Stimulated activated CD8-positive, alpha-beta memory T cell treated with anti-CD3 and anti-CD28 coated beads, Interleukin-7, amount 100 ng/mL, for 24 hours (primary cell): ENCODE measurements at regions not wholly inside any gene's neighbourhood (a gene's known extent, or its start where the extent isn't known, plus 50 kb on each side); places are given as distances from the start of the nearest gene placed in this dataset.

Source experiments
- DNase-seq: peaks from one replicate; pipeline ENCODE4 v3.0.0-alpha.2; 2020; ENCODE audit warnings: low read depth

- DNase-seq: no peak
Observed at GRCh38 chr6:168968801-168969200, 284.8 kb downstream of the THBS2 start.

GRCh38 chr6:168968228-168968627 lies 285.4 kb downstream of the THBS2 start:
- DNase-seq: no peak

DNA sequence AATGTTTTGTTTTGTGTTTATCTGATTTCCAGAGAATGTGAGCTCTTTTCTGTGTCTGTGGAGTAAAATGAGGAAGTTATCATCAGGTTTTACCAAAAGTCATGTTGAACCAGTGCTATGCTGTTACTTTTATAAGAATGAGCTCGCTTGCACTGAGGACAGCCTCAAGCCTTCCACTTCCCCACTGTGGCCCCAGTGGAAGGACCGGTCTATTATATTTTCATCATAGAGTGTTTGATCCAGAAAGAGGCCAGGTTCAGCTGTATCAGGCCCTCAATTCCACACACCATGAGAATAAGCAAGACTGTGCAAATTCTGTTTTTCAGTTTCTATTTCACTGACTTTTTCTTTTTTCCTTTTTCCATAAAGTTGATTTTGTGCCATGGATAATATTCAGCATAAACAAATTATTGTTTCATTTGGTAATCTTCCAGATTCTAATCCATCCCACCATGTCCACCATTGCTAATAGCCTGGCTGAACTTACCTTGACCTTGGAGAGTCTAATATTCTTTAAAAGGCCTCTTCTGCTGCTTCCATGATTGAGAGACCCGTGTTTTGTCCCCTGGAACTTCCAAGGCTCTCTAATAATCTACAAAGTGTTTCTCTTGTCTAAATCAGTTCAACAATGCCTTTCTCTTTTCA lies 286.2 kb downstream of the THBS2 start:
- DNase-seq: no peak

GRCh38 chr6:168964138-168964835 lies 289.4 kb downstream of the THBS2 start:
- no peak for DNase-seq

- no peak for DNase-seq
Observed at GRCh38 chr6:168962886-168963285, 290.8 kb downstream of the THBS2 start.

DNA sequence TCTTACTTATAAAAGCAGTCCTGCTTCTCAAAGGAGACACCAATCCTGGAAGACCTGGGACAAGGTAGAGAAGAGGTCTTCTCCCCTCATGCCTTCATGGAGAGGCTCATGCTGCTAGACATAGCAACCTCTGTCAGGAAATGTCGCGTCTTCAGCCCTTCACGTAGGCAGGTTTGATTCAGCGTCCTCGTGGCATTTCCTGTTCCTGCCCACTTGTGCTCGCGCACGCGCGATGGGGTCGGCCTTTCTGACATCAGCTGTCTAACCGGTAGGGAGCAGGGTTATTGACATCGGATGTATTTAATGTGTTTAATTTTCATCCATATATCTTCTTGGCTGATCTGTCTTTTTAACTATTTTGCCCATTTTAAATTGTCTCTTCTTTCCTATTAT lies 292.4 kb downstream of the THBS2 start:
- DNase-seq: no peak

GRCh38 chr6:168960551-168961263 lies 292.9 kb downstream of the THBS2 start:
- no peak for DNase-seq

DNA sequence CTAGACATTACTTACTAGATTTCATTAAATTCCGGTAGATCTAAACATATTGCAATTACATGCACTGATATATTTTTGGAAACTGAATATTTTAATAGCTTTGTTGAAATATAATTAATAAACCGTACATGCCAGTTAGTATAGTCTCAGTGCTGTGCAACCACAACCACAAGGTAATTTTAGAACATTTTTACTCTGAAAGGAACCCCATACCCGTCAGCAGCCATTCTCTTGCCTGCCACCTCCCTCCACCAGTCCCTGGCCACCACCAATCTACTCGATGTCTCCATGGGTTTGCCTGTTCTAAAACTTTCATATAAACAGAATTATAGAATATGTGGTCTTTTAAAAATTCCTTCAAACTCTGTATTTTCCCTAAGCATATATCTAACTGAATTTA lies 293.9 kb downstream of the THBS2 start:
- DNase-seq: no peak

DNA sequence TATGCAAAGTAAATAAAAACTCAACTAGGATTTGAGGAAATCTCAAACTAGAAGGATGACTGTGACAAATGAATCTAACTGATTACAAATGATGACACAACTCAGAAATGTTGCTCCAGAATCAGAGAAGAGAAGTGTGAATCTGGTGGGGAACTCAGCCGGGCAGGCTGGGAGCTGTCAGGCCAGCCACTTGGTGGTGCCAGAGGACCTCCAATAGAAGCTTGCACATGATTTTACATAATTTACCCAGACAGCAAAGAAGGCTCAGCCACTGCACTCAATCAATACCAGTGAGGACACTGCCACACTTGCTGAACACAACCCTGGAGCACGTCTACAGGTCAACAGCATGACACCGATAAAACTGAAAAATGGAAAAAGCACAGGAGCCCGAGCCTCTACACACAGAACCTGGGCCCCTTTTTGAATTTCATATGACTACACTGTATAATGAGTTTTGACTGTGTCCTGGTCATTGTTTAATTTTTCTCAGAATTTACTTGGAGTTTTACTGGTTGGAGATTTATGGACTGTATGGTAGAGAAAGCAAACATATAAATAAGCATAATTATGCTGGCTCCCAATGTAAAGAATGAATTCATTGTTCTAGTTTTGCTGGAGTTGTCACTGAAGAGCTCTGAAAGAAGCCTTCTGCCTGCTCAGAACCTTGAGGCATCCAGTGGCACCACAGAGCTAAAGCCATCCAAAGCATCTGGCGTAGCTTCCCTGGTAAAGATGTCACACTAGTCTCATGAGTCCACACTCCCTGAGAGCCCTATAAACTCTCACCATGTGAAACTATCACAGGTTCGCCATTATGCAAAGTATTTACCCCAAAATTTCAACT lies 296.5 kb downstream of the THBS2 start:
- DNase-seq: no peak

DNA sequence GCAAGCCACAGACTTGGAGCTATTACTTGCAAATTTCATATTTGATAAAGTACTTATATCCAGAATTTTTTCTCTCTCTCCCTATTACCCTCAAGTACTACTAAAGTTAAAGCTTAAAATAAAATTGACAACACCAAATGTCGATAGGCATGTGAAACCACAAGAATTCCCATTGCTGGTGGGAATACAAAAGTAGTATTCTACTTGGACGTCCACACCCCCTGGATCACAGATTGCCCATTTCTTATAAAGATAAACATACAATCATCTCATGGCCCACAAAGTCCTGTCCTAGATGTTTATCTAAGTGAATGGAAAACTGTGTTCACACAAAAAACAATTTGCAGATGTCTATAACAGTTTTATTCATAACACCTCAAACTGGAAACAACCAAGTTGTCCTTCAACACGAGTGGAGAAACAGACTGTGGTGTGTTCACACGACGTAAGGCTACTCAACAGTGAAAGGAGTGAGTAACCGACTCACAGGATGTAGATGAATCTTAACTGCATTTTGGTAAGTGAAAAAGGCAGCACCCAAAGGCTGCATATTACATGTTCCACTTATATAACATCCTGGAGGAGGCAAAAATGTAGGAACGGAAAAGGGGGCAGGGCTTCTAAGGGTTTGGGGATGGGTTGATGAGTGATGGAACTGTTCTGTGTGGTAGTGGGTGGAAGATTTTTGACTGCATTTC lies 297.4 kb downstream of the THBS2 start:
- no peak for DNase-seq

GRCh38 chr6:168953461-168953860 lies 300.2 kb downstream of the THBS2 start:
- no peak for DNase-seq

DNA sequence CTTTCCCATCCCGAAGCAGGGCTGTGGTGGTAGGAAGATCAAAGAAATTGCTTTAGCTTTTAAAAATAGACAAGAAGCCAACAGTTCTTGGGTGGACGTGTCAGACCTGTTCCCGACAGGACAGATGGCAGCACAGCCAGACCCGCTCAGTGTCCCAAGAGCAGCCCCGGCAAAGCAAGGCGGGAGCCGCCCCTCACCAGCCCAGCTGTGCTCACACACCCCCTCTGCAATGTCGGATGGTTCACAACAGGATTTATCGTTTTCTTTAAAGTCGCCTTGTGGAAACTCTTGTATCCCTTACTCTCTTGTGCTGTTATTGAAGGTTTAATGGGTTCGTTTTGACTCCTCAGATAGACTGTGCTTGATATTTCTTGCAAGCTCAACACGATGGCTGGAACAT lies 302.4 kb downstream of the THBS2 start:
- no peak for DNase-seq

- no peak for DNase-seq
Observed at GRCh38 chr6:168950858-168951214, 302.8 kb downstream of the THBS2 start.

DNA sequence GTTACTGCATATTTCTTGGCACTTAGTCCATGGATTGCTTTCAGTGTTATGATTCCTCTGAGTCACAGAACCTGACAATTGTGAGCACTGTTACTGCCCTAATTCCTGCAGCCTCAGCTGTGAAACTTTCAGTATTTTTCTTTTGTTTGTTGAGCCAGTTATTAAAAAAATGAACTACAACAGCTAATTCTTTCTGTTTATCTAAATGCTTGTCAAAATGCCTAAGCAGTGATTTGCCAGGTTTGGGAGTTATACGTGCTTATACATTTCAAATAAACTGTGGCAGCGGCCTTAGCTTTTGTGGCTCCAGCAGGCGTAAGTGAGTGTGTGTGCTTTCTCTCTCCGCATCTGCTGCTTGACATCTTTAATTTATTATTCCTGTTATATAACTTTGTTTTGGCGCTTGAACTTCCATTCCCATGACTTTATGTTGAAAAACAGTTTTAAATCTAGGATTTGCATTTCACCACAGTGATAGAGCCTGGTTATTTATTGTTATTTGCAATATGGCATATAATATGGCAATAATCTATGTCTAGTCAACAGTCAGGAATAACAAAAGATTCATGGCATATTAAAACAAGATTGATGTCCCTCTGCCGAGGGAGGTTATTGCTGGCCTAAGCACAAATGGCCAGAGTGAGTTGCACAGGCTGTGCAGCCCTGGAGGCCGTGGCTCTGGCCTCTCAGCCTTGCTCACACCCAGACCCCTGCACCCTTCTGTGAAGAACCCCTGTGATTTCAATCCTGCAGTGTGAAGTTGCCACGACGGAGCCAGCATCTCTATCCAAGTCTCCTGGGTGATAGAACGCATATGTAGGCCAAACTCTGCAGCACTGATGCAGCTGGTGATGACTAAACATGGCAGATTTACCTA lies 303.4 kb downstream of the THBS2 start:
- DNase-seq: no peak

- no peak for DNase-seq
Observed at GRCh38 chr6:168948990-168949531, 304.6 kb downstream of the THBS2 start.

GRCh38 chr6:168948002-168948401 lies 305.6 kb downstream of the THBS2 start:
- DNase-seq: no peak

- no peak for DNase-seq
Observed at GRCh38 chr6:168943231-168943905, 310.3 kb downstream of the THBS2 start.

DNA sequence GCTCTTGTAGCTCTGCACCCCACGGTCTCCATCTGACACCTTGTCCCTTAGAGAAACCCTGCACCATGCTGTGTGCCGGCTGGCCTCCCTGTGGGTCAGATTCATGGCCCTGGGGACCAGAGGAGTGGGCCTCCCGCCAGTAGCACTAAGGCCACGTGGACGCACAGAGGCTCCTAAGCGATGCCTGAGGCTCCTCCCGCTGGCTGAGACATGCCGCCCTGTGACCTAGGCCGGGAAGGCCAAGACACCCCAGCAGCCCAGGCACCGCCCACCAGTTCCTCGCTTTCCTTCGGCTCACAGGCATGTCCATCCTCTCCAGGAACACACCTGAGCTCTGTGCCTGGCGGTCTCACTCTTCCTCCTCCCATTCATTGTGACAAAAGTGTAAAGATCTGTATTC lies 311.0 kb downstream of the THBS2 start:
- DNase-seq: no peak

GRCh38 chr6:168941036-168941435 lies 312.6 kb downstream of the THBS2 start:
- no peak for DNase-seq

GRCh38 chr6:168939796-168940195 lies 313.9 kb downstream of the THBS2 start:
- no peak for DNase-seq
